ENCODE measurements at regions not wholly inside any gene's neighbourhood (a gene's known extent, or its start where the extent isn't known, plus 50 kb on each side); places are given as distances from the start of the nearest gene placed in this dataset.
A peak's percentile ranks its signal among the peaks of the same experiment; 100 is the strongest.

GRCh38 chr3:187880851-187881250 lies 135.6 kb upstream of the BCL6 start:
- TF ChIP-seq EZH2 (IDR thresholded peaks at IDR 0.05; ENCODE audit: low read depth) (no peak), CTCF (conservative IDR thresholded peaks at IDR 0.05) (no peak)
- H3K79me2 ChIP-seq (ENCODE audit: low read depth): no peaks in the 10 kb centered on the region
- CTCF ChIA-PET: no interaction called here
- H4K20me1 ChIP-seq (ENCODE audit: insufficient read depth): no peaks in the 10 kb centered on the region
- H2AFZ ChIP-seq: no peak overlapping the region
- H3K4me2 ChIP-seq: 0 out of 2 replicates have a peak overlapping the region, but pooled peaks have one; percentile 75
- no peaks in the 10 kb centered on the region for H3K27me3 ChIP-seq (ENCODE audit: insufficient read depth, low read depth)
- no peak overlapping the region for H3K27ac ChIP-seq
- no TSS peak for BruUV-seq (replicated peaks)
- DNase-seq: no peak
- no peak overlapping the region for H3K4me3 ChIP-seq
- H3K36me3 ChIP-seq (ENCODE audit: low read depth): no peaks in the 10 kb centered on the region
- H3K9me3 ChIP-seq (ENCODE audit: insufficient read depth, low read depth): peaks cover 11% of the 10 kb centered on the region
- peaks cover 48% of the 10 kb centered on the region for H3K4me1 ChIP-seq (replicated peaks; ENCODE audit: insufficient read depth)
- H3F3A ChIP-seq (ENCODE audit: insufficient read depth, low read depth): peaks cover 26% of the 10 kb centered on the region
- intact Hi-C loops (cut with micrococcal nuclease; ENCODE audit: unreplicated experiment): no loop called here
- H3K9me2 ChIP-seq (ENCODE audit: insufficient read depth): no peaks in the 10 kb centered on the region
- POLR2A ChIA-PET (ENCODE audit: unreplicated experiment): interaction anchor here (0.7 kb wide), 1 partner anchor 135 kb away, joined by 4 read pairs; no protein-coding TSS in a partner anchor

DNA sequence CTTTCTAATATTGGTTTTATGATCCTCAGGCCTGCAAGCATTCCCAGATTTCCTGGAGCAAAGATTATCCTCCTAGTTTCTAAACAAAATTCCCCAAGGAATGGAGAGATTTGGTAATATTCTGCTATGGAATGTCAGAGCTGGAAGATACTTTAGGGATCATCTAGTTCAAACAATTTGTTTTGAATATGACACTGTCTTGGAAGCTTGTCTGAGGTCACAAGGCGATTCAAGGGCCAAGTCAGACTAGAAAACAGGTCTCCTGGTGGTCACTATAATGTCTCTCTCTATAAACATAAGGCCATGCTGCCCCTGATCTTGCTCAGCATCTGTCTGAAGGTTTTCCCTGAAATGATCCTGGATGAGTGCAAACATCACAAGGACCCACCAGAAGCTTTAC lies 143.4 kb upstream of the BCL6 start:
- H3K4me3 ChIP-seq: no peak overlapping the region
- no peaks in the 10 kb centered on the region for H4K20me1 ChIP-seq (ENCODE audit: insufficient read depth)
- H3K79me2 ChIP-seq (ENCODE audit: low read depth): no peaks in the 10 kb centered on the region
- ChIA-PET CTCF (no interaction called here), POLR2A (ENCODE audit: unreplicated experiment) (interaction anchor here (0.6 kb wide), 1 partner anchor 81 kb away, joined by 4 read pairs; no protein-coding TSS in a partner anchor)
- H3K4me2 ChIP-seq: no peak overlapping the region
- DNase-seq: no peak
- H3K9me3 ChIP-seq (ENCODE audit: insufficient read depth, low read depth): no peaks in the 10 kb centered on the region; the same call in 1 of the 2 replicates
- intact Hi-C loops (cut with micrococcal nuclease; ENCODE audit: unreplicated experiment): no loop called here
- peaks cover 16% of the 10 kb centered on the region for H3K4me1 ChIP-seq (replicated peaks; ENCODE audit: insufficient read depth)
- H3K9me2 ChIP-seq (ENCODE audit: insufficient read depth): no peaks in the 10 kb centered on the region
- BruUV-seq (replicated peaks): no TSS peak
- TF ChIP-seq EZH2 (IDR thresholded peaks at IDR 0.05; ENCODE audit: low read depth): no peak
- TF ChIP-seq CTCF (conservative IDR thresholded peaks at IDR 0.05): no peak
- H3K27ac ChIP-seq: no peak overlapping the region
- H2AFZ ChIP-seq: no peak overlapping the region
- no peaks in the 10 kb centered on the region for H3K27me3 ChIP-seq (ENCODE audit: insufficient read depth, low read depth)
- H3K36me3 ChIP-seq (ENCODE audit: low read depth): no peaks in the 10 kb centered on the region
- peaks cover 10% of the 10 kb centered on the region; the same call in 1 of the 2 replicates for H3F3A ChIP-seq (ENCODE audit: insufficient read depth, low read depth)

DNA sequence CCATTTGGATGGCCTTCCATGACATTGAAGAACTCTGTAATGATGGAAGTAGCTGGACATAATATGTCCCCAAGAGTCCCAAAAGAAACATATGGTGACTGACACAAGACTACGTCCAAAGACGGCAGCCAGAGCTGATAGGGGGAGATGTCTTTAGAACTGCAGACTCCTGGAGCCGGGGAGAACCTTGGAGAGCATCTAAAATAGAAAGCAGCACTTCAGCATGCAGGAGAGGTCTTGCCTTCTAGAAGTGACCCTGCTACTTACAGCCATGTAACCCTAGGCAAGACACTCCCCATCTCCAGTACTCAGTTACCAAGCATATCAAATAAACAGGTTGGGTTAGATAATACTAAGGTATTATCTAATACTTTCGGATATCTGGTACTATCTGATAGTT lies 143.8 kb upstream of the BCL6 start:
- Histone ChIP-seq H3K27ac (no peak overlapping the region), H3K4me3 (no peak overlapping the region), H3K9me3 (ENCODE audit: insufficient read depth, low read depth) (no peaks in the 10 kb centered on the region; the same call in 1 of the 2 replicates), H3K4me1 (replicated peaks; ENCODE audit: insufficient read depth) (peaks cover 16% of the 10 kb centered on the region), H3F3A (ENCODE audit: insufficient read depth, low read depth) (peaks cover 10% of the 10 kb centered on the region; the same call in 1 of the 2 replicates), H3K79me2 (ENCODE audit: low read depth) (no peaks in the 10 kb centered on the region), H3K36me3 (ENCODE audit: low read depth) (no peaks in the 10 kb centered on the region), H3K27me3 (ENCODE audit: insufficient read depth, low read depth) (no peaks in the 10 kb centered on the region), H4K20me1 (ENCODE audit: insufficient read depth) (no peaks in the 10 kb centered on the region), H3K4me2 (peak overlapping the region; percentile 26), H3K9me2 (ENCODE audit: insufficient read depth) (no peaks in the 10 kb centered on the region), H2AFZ (no peak overlapping the region)
- ChIA-PET CTCF (no interaction called here), POLR2A (ENCODE audit: unreplicated experiment) (interaction anchor here (0.6 to 0.7 kb wide), 2 partner anchors 81 to 129 kb away, joined by 4 read pairs; no protein-coding TSS in a partner anchor)
- TF ChIP-seq CTCF (conservative IDR thresholded peaks at IDR 0.05): no peak
- TF ChIP-seq EZH2 (IDR thresholded peaks at IDR 0.05; ENCODE audit: low read depth): no peak
- DNase-seq: no peak
- intact Hi-C loops (cut with micrococcal nuclease; ENCODE audit: unreplicated experiment): no loop called here
- no TSS peak for BruUV-seq (replicated peaks)

All from PC-9 (cell line).